H9 (cell line): ENCODE measurements at regions not wholly inside any gene's neighbourhood (a gene's known extent, or its start where the extent isn't known, plus 50 kb on each side); places are given as distances from the start of the nearest gene placed in this dataset.

Experiments
- DNase-seq: peaks from one replicate; pipeline ENCODE4 v3.0.0-alpha.2; 2017
- H2AFZ ChIP-seq: one replicate; pipeline ENCODE4 v1.6.1; 2013; ENCODE audit warnings: mild to moderate bottlenecking, low read length, control low read depth, moderate library complexity
- H2AK5ac ChIP-seq: 2 replicates; pipeline ENCODE4 v1.6.1; 2013; ENCODE audit warnings: low read length, control low read depth, mixed read lengths; ENCODE audit not compliant: insufficient read length
- H2BK120ac ChIP-seq: one replicate; pipeline ENCODE4 v1.6.1; 2013; ENCODE audit warnings: low read depth, mild to moderate bottlenecking, low read length, control low read depth, inconsistent platforms; ENCODE audit not compliant: poor library complexity, severe bottlenecking
- H2BK12ac ChIP-seq: 2 replicates; pipeline ENCODE4 v1.6.1; 2013; ENCODE audit warnings: low read length, control low read depth, mixed read lengths, low read depth; ENCODE audit not compliant: insufficient read length
- H2BK15ac ChIP-seq: 2 replicates; pipeline ENCODE4 v1.6.1; 2013; ENCODE audit warnings: low read depth, low read length, control low read depth
- H2BK20ac ChIP-seq: one replicate; pipeline ENCODE4 v1.6.1; 2013; ENCODE audit warnings: low read depth, mild to moderate bottlenecking, low read length, control low read depth, inconsistent platforms; ENCODE audit not compliant: poor library complexity, severe bottlenecking
- H2BK5ac ChIP-seq: 2 replicates; pipeline ENCODE4 v1.6.1; 2013; ENCODE audit warnings: low read length, control low read depth, mixed read lengths; ENCODE audit not compliant: insufficient read length
- H3K14ac ChIP-seq: 2 replicates; pipeline ENCODE4 v1.6.1; 2013; ENCODE audit warnings: low read length, control low read depth; ENCODE audit not compliant: insufficient read depth
- H3K18ac ChIP-seq: 2 replicates; pipeline ENCODE4 v1.6.1; 2013; ENCODE audit warnings: low read depth, mild to moderate bottlenecking, mixed read lengths, low read length, control low read depth; ENCODE audit not compliant: insufficient read length
- H3K23ac ChIP-seq: 2 replicates; pipeline ENCODE4 v1.6.1; 2013; ENCODE audit warnings: low read length, control low read depth, mixed read lengths, low read depth; ENCODE audit not compliant: insufficient read length
- H3K23me2 ChIP-seq: 2 replicates; pipeline ENCODE4 v1.6.1; 2013; ENCODE audit warnings: low read depth, mild to moderate bottlenecking, mixed read lengths, low read length, control low read depth; ENCODE audit not compliant: insufficient read length, poor library complexity, severe bottlenecking
- H3K27ac ChIP-seq: 2 replicates; pipeline ENCODE4 v1.5.1; 2013; ENCODE audit warnings: low read length, control low read depth, mixed read lengths, low read depth; ENCODE audit not compliant: insufficient read length
- H3K27me3 ChIP-seq: 2 replicates; pipeline ENCODE4 v1.6.1; 2013; ENCODE audit warnings: low read length, control low read depth, inconsistent platforms; ENCODE audit not compliant: insufficient read depth
- H3K4ac ChIP-seq: 2 replicates; pipeline ENCODE4 v1.6.1; 2013; ENCODE audit warnings: low read depth, mild to moderate bottlenecking, control low read depth, inconsistent platforms, low read length, moderate library complexity
- H3K4me1 ChIP-seq: 2 replicates; pipeline ENCODE4 v1.6.1; 2013; ENCODE audit warnings: low read length, control low read depth, inconsistent platforms; ENCODE audit not compliant: insufficient read depth
- H3K4me2 ChIP-seq: 2 replicates; pipeline ENCODE4 v1.6.1; 2013; ENCODE audit warnings: low read length, control low read depth, mixed read lengths; ENCODE audit not compliant: insufficient read length, insufficient read depth
- H3K56ac ChIP-seq: 2 replicates; pipeline ENCODE4 v1.6.1; 2013; ENCODE audit warnings: low read depth, mild to moderate bottlenecking, mixed read lengths, low read length, control low read depth; ENCODE audit not compliant: insufficient read length
- H3K79me1 ChIP-seq: 2 replicates; pipeline ENCODE4 v1.6.1; 2013; ENCODE audit warnings: low read depth, mild to moderate bottlenecking, moderate library complexity, low read length, control low read depth, inconsistent platforms; ENCODE audit not compliant: insufficient read depth, poor library complexity, severe bottlenecking
- H3K79me2 ChIP-seq: 2 replicates; pipeline ENCODE4 v1.6.1; 2013; ENCODE audit warnings: low read length, control low read depth, inconsistent platforms; ENCODE audit not compliant: insufficient read depth
- H3K9ac ChIP-seq: 2 replicates; pipeline ENCODE4 v1.6.1; 2013; ENCODE audit warnings: low read length, control low read depth, mixed read lengths; ENCODE audit not compliant: insufficient read length; ENCODE audit errors: extremely low read depth
- H3K9me3 ChIP-seq: one replicate; pipeline ENCODE4 v1.6.1; 2013; ENCODE audit warnings: low read depth, low read length, inconsistent platforms; ENCODE audit not compliant: control insufficient read depth
- H3T11ph ChIP-seq: one replicate; pipeline ENCODE4 v1.6.1; 2013; ENCODE audit warnings: mild to moderate bottlenecking, low read length, control low read depth, inconsistent platforms
- H4K20me1 ChIP-seq: one replicate; pipeline ENCODE4 v1.6.1; 2013; ENCODE audit not compliant: control insufficient read depth, insufficient read length, insufficient read depth
- H4K5ac ChIP-seq: 2 replicates; pipeline ENCODE4 v1.6.1; 2013; ENCODE audit warnings: low read depth, mild to moderate bottlenecking, mixed read lengths, low read length, control low read depth; ENCODE audit not compliant: insufficient read length
- H4K8ac ChIP-seq: replicated peaks from 2 replicates; pipeline ENCODE4 v1.6.1; 2013; ENCODE audit warnings: low read length, control low read depth, mixed read lengths, low read depth; ENCODE audit not compliant: insufficient read length
- H4K91ac ChIP-seq: 2 replicates; pipeline ENCODE4 v1.6.1; 2013; ENCODE audit warnings: low read depth, mild to moderate bottlenecking, moderate library complexity, mixed read lengths, low read length, control low read depth; ENCODE audit not compliant: insufficient read length
- H3K27ac Mint-ChIP-seq, 3 experiments: 2 replicates in 2 of 3; 3 replicates in 1 of 3; pipeline ENCODE4 v1.8.0; 2020 to 2021; ENCODE audit warnings: mixed read lengths in 3 of 3, mild to moderate bottlenecking in 1 of 3, moderate library complexity in 1 of 3
- H3K27me3 Mint-ChIP-seq: 2 replicates; pipeline ENCODE4 v1.8.0; 2021; ENCODE audit warnings: low read depth, mild to moderate bottlenecking, moderate library complexity, mixed read lengths
- H3K36me3 Mint-ChIP-seq, 3 experiments: 2 replicates in 2 of 3; 3 replicates in 1 of 3; pipeline ENCODE4 v1.8.0; 2020 to 2021; ENCODE audit warnings: low read depth in 3 of 3, mixed read lengths in 3 of 3; ENCODE audit not compliant: insufficient read depth in 1 of 3
- H3K4me1 Mint-ChIP-seq, 2 experiments: 2 replicates each; pipeline ENCODE4 v1.8.0; 2020; ENCODE audit warnings: mixed read lengths in 2 of 2
- H3K4me3 Mint-ChIP-seq, 2 experiments: 2 replicates in 1 of 2; 3 replicates in 1 of 2; pipeline ENCODE4 v1.8.0; 2020 to 2021; ENCODE audit warnings: mild to moderate bottlenecking in 2 of 2, mixed read lengths in 2 of 2, moderate library complexity in 1 of 2
- H3K9me3 Mint-ChIP-seq, 2 experiments: 2 replicates in 1 of 2; 3 replicates in 1 of 2; pipeline ENCODE4 v1.8.0; 2020; ENCODE audit warnings: mild to moderate bottlenecking in 2 of 2, mixed read lengths in 2 of 2, moderate library complexity in 1 of 2
- WGBS: extraction: QIAGEN DNeasy Blood & Tissue Kit; methylation state at CpG from one replicate; pipeline ENCODE4 v1.1.7; 2013; ENCODE audit warnings: missing lambda C conversion rate, low lambda C conversion rate, mixed read lengths; ENCODE audit not compliant: insufficient read length; ENCODE audit errors: extremely low coverage; 5-methylcytosine and 5-hydroxymethylcytosine counted together
- TF ChIP-seq, protein P1 (sequence below): fragments of 200-600 bp; sonication (generic); conservative IDR thresholded peaks from 3 replicates; pipeline ENCODE4 v1.8.0; 2021; ENCODE audit warnings: antibody characterized with exemption, mild to moderate bottlenecking

DNA sequence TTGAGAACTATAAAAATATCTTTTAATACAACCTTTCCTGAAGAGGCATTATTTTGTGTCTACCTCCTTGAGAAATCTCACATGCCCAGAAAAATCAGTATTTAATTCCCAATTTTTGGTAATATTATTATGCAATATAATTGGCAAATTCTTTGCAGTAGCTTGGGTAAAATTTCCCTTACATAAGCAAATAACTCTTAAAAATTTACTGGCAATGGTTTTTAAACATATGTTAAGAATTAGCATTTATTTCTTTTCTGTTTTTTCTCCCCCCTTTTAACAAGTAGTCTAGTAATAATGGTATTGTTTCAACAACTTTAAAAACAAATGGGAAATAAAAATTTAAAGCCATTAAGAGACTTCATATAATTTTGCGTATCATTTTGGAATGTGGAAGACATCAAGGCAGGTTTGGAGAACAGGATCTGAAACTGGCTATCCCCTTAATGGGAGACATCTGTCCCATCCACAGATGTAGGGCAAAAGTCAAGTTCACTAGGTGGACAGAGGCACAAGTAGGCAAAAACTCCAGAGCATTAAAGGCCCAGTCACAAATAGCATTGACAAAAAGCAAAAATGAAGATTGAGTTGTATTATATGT is 89.6 kb upstream of the AADACL2 start:
- Histone ChIP-seq H3K79me2 (no peaks in the 10 kb centered on the region), H3K23me2 (no peaks in the 10 kb centered on the region), H2BK5ac (no peak overlapping the region), H3T11ph (no peak overlapping the region), H3K79me1 (no peaks in the 10 kb centered on the region), H4K8ac (no peak overlapping the region), H2BK12ac (no peak overlapping the region), H2AK5ac (no peak overlapping the region), H4K5ac (no peak overlapping the region), H3K9ac (no peak overlapping the region), H3K27ac (no peak overlapping the region), H4K20me1 (no peaks in the 10 kb centered on the region), H3K56ac (no peak overlapping the region), H3K4me1 (no peaks in the 10 kb centered on the region), H2BK15ac (no peak overlapping the region), H2AFZ (no peak overlapping the region), H2BK20ac (no peak overlapping the region), H2BK120ac (no peak overlapping the region), H3K4ac (no peak overlapping the region), H3K18ac (no peak overlapping the region), H4K91ac (no peak overlapping the region), H3K14ac (no peak overlapping the region), H3K27me3 (no peaks in the 10 kb centered on the region), H3K4me2 (no peak overlapping the region), H3K23ac (no peak overlapping the region), H3K9me3 (no peaks in the 10 kb centered on the region)
- DNase-seq: no peak
- Mint-ChIP-seq H3K36me3 (no peaks in the 10 kb centered on the region), H3K9me3 (no peaks in the 10 kb centered on the region; a peak in 1 of 5 replicates), H3K27ac (no peak overlapping the region), H3K4me1 (no peaks in the 10 kb centered on the region), H3K27me3 (no peaks in the 10 kb centered on the region), H3K4me3 (no peak overlapping the region)
- TF ChIP-seq, protein P1, sequence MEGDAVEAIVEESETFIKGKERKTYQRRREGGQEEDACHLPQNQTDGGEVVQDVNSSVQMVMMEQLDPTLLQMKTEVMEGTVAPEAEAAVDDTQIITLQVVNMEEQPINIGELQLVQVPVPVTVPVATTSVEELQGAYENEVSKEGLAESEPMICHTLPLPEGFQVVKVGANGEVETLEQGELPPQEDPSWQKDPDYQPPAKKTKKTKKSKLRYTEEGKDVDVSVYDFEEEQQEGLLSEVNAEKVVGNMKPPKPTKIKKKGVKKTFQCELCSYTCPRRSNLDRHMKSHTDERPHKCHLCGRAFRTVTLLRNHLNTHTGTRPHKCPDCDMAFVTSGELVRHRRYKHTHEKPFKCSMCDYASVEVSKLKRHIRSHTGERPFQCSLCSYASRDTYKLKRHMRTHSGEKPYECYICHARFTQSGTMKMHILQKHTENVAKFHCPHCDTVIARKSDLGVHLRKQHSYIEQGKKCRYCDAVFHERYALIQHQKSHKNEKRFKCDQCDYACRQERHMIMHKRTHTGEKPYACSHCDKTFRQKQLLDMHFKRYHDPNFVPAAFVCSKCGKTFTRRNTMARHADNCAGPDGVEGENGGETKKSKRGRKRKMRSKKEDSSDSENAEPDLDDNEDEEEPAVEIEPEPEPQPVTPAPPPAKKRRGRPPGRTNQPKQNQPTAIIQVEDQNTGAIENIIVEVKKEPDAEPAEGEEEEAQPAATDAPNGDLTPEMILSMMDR: no peak
- no CpG with 5 or more reads among the region's 1 CpG for WGBS
